GM12875 (cell line): ENCODE measurements at regions not wholly inside any gene's neighbourhood (a gene's known extent, or its start where the extent isn't known, plus 50 kb on each side); places are given as distances from the start of the nearest gene placed in this dataset.

ENCODE experiments used
- H3K4me3 ChIP-seq: one replicate; pipeline ENCODE4 v1.5.1; 2011; ENCODE audit warnings: low read depth, low read length, control low read depth
- CTCF ChIP-seq: IDR thresholded peaks from 2 replicates; pipeline ENCODE4 v1.5.1; 2011; ENCODE audit warnings: low read depth, mild to moderate bottlenecking, control low read depth, inconsistent platforms, low read length, moderate library complexity, borderline replicate concordance; ENCODE audit not compliant: insufficient read depth

- H3K4me3 ChIP-seq: no peak overlapping the region
- TF ChIP-seq CTCF: no peak
Measured at GRCh38 chr10:44042926-44043602, 341.8 kb downstream of the CXCL12 start.

GRCh38 chr10:44042075-44042770 is 342.7 kb downstream of the CXCL12 start:
- TF ChIP-seq CTCF: no peak
- H3K4me3 ChIP-seq: no peak overlapping the region

- TF ChIP-seq CTCF: no peak
- no peak overlapping the region for H3K4me3 ChIP-seq
Measured at GRCh38 chr10:44039599-44039998, 345.3 kb downstream of the CXCL12 start.

GRCh38 chr10:44036425-44036824 is 348.5 kb downstream of the CXCL12 start:
- no peak for TF ChIP-seq CTCF

GRCh38 chr10:44035474-44036197 is 349.3 kb downstream of the CXCL12 start:
- no peak overlapping the region for H3K4me3 ChIP-seq
- no peak for TF ChIP-seq CTCF

More at GRCh38 chr10:44036425-44036824, 348.5 kb downstream of the CXCL12 start:
- H3K4me3 ChIP-seq: no peak overlapping the region

- H3K4me3 ChIP-seq: no peak overlapping the region
- no peak for TF ChIP-seq CTCF
Measured at GRCh38 chr10:44034946-44035345, 350.0 kb downstream of the CXCL12 start.

GRCh38 chr10:44033008-44033407 is 351.9 kb downstream of the CXCL12 start:
- H3K4me3 ChIP-seq: no peak overlapping the region
- no peak for TF ChIP-seq CTCF
